ENCODE measurements at regions not wholly inside any gene's neighbourhood (a gene's known extent, or its start where the extent isn't known, plus 50 kb on each side); places are given as distances from the start of the nearest gene placed in this dataset.
"Not testable (repeated sequence)": the region's sequence is repeated elsewhere in the genome, so short reads cannot be mapped to it uniquely, and the experiment has no call there.

DNA sequence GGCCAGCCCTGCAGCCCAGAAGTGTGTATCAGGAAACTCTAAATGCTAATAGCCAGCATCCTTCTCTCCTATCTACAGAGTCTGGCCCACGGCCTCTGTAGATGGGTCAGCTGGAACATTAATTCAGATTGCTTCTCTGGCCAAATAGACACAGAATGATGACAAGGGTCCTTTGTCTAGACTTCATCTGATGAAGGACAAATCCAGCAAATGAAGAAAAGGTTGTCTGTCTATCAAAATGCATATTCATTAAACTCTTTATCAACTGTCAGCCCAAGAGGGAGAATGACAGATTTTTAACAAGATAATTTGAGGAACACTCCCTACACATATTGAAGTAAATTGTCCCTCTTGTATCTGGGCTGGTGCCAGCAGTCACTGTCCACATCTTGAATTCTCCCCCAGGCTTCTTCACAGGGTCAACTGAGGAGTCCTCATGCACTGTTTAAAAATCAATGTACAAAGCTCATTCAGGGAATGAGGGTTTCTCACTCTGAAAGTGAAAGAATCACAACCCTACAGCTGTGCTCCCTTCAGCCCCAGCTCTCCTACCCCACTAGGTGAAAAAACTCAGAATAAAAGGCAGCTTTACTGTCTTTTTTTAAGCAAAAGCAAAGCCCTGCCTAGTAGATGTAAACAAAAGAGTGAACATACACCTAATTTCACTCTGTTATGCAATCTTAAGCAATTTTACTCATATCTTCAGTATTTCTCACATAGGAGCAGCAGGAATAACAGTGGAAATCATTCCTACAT lies 507.7 kb downstream of the IGSF11 start:
- H3K36me3 ChIP-seq: no peaks in the 10 kb centered on the region
- no peak for DNase-seq
- H3K9me3 ChIP-seq: no peaks in the 10 kb centered on the region
- H3K4me1 ChIP-seq: no peaks in the 10 kb centered on the region
- TF ChIP-seq, protein P1, sequence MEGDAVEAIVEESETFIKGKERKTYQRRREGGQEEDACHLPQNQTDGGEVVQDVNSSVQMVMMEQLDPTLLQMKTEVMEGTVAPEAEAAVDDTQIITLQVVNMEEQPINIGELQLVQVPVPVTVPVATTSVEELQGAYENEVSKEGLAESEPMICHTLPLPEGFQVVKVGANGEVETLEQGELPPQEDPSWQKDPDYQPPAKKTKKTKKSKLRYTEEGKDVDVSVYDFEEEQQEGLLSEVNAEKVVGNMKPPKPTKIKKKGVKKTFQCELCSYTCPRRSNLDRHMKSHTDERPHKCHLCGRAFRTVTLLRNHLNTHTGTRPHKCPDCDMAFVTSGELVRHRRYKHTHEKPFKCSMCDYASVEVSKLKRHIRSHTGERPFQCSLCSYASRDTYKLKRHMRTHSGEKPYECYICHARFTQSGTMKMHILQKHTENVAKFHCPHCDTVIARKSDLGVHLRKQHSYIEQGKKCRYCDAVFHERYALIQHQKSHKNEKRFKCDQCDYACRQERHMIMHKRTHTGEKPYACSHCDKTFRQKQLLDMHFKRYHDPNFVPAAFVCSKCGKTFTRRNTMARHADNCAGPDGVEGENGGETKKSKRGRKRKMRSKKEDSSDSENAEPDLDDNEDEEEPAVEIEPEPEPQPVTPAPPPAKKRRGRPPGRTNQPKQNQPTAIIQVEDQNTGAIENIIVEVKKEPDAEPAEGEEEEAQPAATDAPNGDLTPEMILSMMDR (IDR thresholded peaks at IDR 0.05): no peak
- TF ChIP-seq POLR2A (IDR thresholded peaks at IDR 0.05): no peak
- H3K27ac ChIP-seq: no peak overlapping the region
- H3K27me3 ChIP-seq: no peaks in the 10 kb centered on the region
- no peak overlapping the region for H3K4me3 ChIP-seq

DNA sequence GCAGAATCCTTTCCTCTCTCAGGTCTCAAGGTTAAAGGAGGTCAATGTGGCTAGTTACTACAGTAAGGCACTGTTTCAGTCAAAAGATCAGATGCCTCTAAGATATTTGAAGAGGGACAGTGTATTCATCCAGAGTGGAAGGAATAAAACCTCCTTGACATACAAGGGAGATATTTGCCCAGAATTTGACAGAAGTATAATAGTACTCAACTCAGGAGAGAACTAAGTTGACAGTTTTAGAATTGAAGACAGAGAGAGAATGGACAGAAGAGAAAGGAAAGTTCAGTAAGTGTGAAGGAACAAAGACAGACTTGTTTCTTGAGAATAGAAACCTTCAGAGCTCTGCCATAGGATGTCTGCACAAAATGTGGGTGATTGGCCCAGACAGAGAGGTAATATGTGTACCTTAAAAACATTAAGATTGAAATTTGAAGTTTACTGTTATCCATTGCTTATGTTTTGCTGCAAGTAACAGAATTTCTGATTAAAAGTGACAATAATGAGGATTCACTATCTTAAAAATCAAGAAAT lies 507.1 kb downstream of the IGSF11 start:
- Histone ChIP-seq H3K4me1 (no peaks in the 10 kb centered on the region), H3K36me3 (no peaks in the 10 kb centered on the region), H3K4me3 (no peak overlapping the region), H3K27me3 (no peaks in the 10 kb centered on the region), H3K9me3 (no peaks in the 10 kb centered on the region), H3K27ac (no peak overlapping the region)
- no peak for TF ChIP-seq POLR2A (IDR thresholded peaks at IDR 0.05)
- TF ChIP-seq, protein P1 (IDR thresholded peaks at IDR 0.05): no peak
- DNase-seq: no peak

DNA sequence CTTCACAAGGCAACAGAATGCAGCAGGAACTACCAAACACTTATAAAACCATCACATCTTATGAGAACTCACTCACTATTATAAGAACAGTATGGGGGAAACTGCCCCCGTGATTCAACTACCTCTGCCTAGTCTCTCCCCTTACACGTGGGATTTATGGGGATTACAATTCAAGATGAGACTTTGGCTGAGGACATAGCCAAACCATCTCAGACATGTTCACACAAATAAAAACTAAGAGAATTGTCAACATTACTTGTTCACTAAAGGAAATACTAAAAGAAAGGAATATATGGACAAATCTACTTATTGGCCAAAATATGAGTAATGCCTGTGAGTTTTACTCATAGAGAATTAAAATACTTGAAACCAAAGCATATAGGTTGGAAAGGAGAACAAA lies 505.1 kb downstream of the IGSF11 start:
- Histone ChIP-seq H3K4me1 (no peaks in the 10 kb centered on the region), H3K4me3 (no peak overlapping the region), H3K36me3 (no peaks in the 10 kb centered on the region), H3K27ac (no peak overlapping the region), H3K27me3 (no peaks in the 10 kb centered on the region), H3K9me3 (no peaks in the 10 kb centered on the region)
- TF ChIP-seq, protein P1 (IDR thresholded peaks at IDR 0.05): no peak
- no peak for TF ChIP-seq POLR2A (IDR thresholded peaks at IDR 0.05)
- no peak for DNase-seq

DNA sequence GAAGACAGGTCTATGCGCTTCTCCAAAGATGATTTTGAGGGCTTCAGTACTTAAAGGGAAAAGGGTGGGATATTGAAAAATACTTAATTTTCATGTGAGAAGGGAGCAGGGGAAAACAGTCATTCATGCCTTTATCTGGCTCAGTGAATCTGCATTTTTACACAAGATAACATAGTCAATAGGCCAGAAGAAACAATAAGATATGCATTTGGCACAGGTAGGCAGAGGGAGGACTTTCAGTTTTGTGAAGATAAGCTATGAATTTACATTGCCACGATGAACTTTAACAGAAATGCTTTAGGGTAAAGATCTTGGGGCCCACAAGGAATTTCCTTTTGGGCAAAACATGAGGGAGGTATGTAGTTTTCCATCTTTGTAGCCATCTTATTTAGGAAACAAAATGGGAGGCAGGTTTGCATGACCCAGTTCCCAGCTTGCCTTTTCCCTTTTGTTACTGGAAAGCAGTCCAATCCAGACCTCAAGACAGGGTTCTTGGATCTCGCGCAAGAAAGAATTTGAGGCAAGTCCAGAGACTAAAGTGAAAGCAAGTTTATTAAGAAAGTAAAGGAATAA lies 504.2 kb downstream of the IGSF11 start:
- H3K27me3 ChIP-seq: no peaks in the 10 kb centered on the region
- no peaks in the 10 kb centered on the region for H3K36me3 ChIP-seq
- TF ChIP-seq, protein P1 (IDR thresholded peaks at IDR 0.05): no peak
- TF ChIP-seq POLR2A (IDR thresholded peaks at IDR 0.05): no peak
- no peaks in the 10 kb centered on the region for H3K9me3 ChIP-seq
- H3K4me1 ChIP-seq: no peaks in the 10 kb centered on the region
- H3K4me3 ChIP-seq: no peak overlapping the region
- no peak for DNase-seq
- no peak overlapping the region for H3K27ac ChIP-seq

DNA sequence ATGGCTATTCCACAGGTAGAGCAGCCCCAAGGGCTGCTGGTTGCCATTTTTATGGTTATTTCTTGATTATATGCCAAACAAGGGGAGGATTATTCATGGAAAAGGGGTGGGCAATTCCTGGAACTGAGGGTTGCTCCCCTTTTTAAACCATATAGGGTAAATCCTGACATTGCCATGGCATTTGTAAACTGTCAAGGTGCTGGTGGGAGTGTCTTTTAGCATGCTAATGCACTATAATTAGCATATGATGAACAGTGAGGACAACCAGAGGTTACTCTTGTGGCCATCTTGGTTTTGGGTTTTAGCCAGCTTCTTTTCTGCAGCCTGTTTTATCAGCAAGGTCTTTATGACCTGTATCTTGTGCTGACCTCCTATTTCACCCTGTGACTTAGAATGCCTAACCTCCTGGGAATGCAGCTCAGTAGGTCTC lies 503.7 kb downstream of the IGSF11 start:
- H3K27ac ChIP-seq, H3K4me1 ChIP-seq, H3K9me3 ChIP-seq, H3K27me3 ChIP-seq, H3K4me3 ChIP-seq, H3K36me3 ChIP-seq, DNase-seq: not testable (repeated sequence)

DNA sequence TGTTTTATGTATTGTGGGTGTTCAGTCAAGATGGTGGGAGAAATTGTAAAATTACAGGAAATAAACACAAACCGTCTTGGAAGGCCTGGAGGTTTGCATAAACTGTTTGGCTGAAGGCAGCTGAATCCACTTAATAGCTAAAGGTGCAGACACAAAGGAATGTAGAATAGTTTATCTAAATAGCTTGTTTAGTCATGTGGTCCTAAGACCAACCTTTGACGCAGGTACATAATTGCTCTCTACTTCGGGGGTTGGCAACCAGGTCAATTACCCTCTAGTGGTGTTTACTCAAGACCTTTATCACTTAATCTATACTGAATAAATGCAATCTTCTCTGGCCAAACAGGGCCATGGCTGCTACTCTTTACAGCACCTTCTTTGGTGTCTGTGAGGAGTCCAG lies 502.8 kb downstream of the IGSF11 start:
- Histone ChIP-seq H3K4me1 (no peaks in the 10 kb centered on the region), H3K4me3 (no peak overlapping the region), H3K27me3 (no peaks in the 10 kb centered on the region), H3K9me3 (no peaks in the 10 kb centered on the region), H3K27ac (no peak overlapping the region), H3K36me3 (no peaks in the 10 kb centered on the region)
- TF ChIP-seq, protein P1 (IDR thresholded peaks at IDR 0.05): no peak
- TF ChIP-seq POLR2A (IDR thresholded peaks at IDR 0.05): no peak
- DNase-seq: no peak

Data from Peyer's patch (tissue), 4 donors.